ENCODE measurements at regions not wholly inside any gene's neighbourhood (a gene's known extent, or its start where the extent isn't known, plus 50 kb on each side); places are given as distances from the start of the nearest gene placed in this dataset.
"Not testable (repeated sequence)": the region's sequence is repeated elsewhere in the genome, so short reads cannot be mapped to it uniquely, and the experiment has no call there.

GRCh38 chr1:199490769-199491527 lies 536.6 kb upstream of the NR5A2 start:
- Histone ChIP-seq H3K4me1 (ENCODE audit: insufficient read depth, low read length) (peaks cover 7% of the 10 kb centered on the region; the same call in 1 of the 2 replicates), H3K36me3 (ENCODE audit: insufficient read depth, low read length) (no peaks in the 10 kb centered on the region), H3K27ac (ENCODE audit: low read length) (no peak overlapping the region), H3K4me3 (ENCODE audit: low read depth in 1 of 2, low read length in 2 of 2) (no peak overlapping the region), H3K9me3 (ENCODE audit: insufficient read depth, low read length, severe bottlenecking) (peaks cover 17% of the 10 kb centered on the region), H3K9ac (ENCODE audit: low read depth, low read length) (no peak overlapping the region), H4K20me1 (ENCODE audit: insufficient read depth, low read length) (no peaks in the 10 kb centered on the region), H3K79me2 (ENCODE audit: insufficient read depth, low read length) (no peaks in the 10 kb centered on the region), H2AFZ (ENCODE audit: low read depth, low read length) (peak overlapping the region; percentile 52; the same call in 1 of the 2 replicates), H3K4me2 (ENCODE audit: insufficient read depth, low read length) (no peak overlapping the region), H3K27me3 (ENCODE audit: insufficient read depth, low read length, poor library complexity) (no peaks in the 10 kb centered on the region)
- no peak for TF ChIP-seq EZH2 (IDR thresholded peaks at IDR 0.05; ENCODE audit: borderline replicate concordance, low read depth, low read length, severe bottlenecking)
- TF ChIP-seq CTCF (IDR thresholded peaks at IDR 0.05; ENCODE audit: borderline replicate concordance, extremely low read depth, low read length, poor library complexity, severe bottlenecking), result no peak
- ATAC-seq (ENCODE audit: insufficient read depth, low read depth) (no peak), DNase-seq (no peak)

GRCh38 chr1:199495432-199495831 lies 532.1 kb upstream of the NR5A2 start:
- no peaks in the 10 kb centered on the region for H3K36me3 ChIP-seq (ENCODE audit: insufficient read depth, low read length)
- DNase-seq (no peak), ATAC-seq (ENCODE audit: insufficient read depth, low read depth) (no peak)
- TF ChIP-seq CTCF (IDR thresholded peaks at IDR 0.05; ENCODE audit: borderline replicate concordance, extremely low read depth, low read length, poor library complexity, severe bottlenecking), result no peak
- no peak for TF ChIP-seq EZH2 (IDR thresholded peaks at IDR 0.05; ENCODE audit: borderline replicate concordance, low read depth, low read length, severe bottlenecking)
- H3K4me3 ChIP-seq (ENCODE audit: low read depth in 1 of 2, low read length in 2 of 2), result no peak overlapping the region
- H2AFZ ChIP-seq (ENCODE audit: low read depth, low read length), result no peak overlapping the region
- H3K9me3 ChIP-seq (ENCODE audit: insufficient read depth, low read length, severe bottlenecking), result peaks cover 17% of the 10 kb centered on the region
- H3K9ac ChIP-seq (ENCODE audit: low read depth, low read length), result no peak overlapping the region
- no peaks in the 10 kb centered on the region for H4K20me1 ChIP-seq (ENCODE audit: insufficient read depth, low read length)
- H3K4me1 ChIP-seq (ENCODE audit: insufficient read depth, low read length), result no peaks in the 10 kb centered on the region
- H3K27me3 ChIP-seq (ENCODE audit: insufficient read depth, low read length, poor library complexity), result no peaks in the 10 kb centered on the region
- no peaks in the 10 kb centered on the region for H3K79me2 ChIP-seq (ENCODE audit: insufficient read depth, low read length)
- H3K27ac ChIP-seq (ENCODE audit: low read length), result no peak overlapping the region
- H3K4me2 ChIP-seq (ENCODE audit: insufficient read depth, low read length), result no peak overlapping the region

- DNase-seq; H2AFZ ChIP-seq (ENCODE audit: low read depth, low read length); H3K4me1 ChIP-seq (ENCODE audit: insufficient read depth, low read length); H3K4me2 ChIP-seq (ENCODE audit: insufficient read depth, low read length); H3K27me3 ChIP-seq (ENCODE audit: insufficient read depth, low read length, poor library complexity); ATAC-seq (ENCODE audit: insufficient read depth, low read depth); H3K79me2 ChIP-seq (ENCODE audit: insufficient read depth, low read length); H3K4me3 ChIP-seq (ENCODE audit: low read depth in 1 of 2, low read length in 2 of 2); H3K27ac ChIP-seq (ENCODE audit: low read length); H3K9ac ChIP-seq (ENCODE audit: low read depth, low read length); H3K36me3 ChIP-seq (ENCODE audit: insufficient read depth, low read length); H4K20me1 ChIP-seq (ENCODE audit: insufficient read depth, low read length): not testable (repeated sequence)
- peaks cover 15% of the 10 kb centered on the region for H3K9me3 ChIP-seq (ENCODE audit: insufficient read depth, low read length, severe bottlenecking)
These were observed 528.7 kb upstream of the NR5A2 start for GRCh38 chr1:199498802-199499201.

GRCh38 chr1:199508072-199508471 lies 519.4 kb upstream of the NR5A2 start:
- no peaks in the 10 kb centered on the region for H3K36me3 ChIP-seq (ENCODE audit: insufficient read depth, low read length)
- H2AFZ ChIP-seq (ENCODE audit: low read depth, low read length), result no peak overlapping the region
- ATAC-seq (ENCODE audit: insufficient read depth, low read depth) (no peak), DNase-seq (no peak)
- no peaks in the 10 kb centered on the region for H3K27me3 ChIP-seq (ENCODE audit: insufficient read depth, low read length, poor library complexity)
- peaks cover 10% of the 10 kb centered on the region for H3K4me1 ChIP-seq (ENCODE audit: insufficient read depth, low read length)
- H4K20me1 ChIP-seq (ENCODE audit: insufficient read depth, low read length), result no peaks in the 10 kb centered on the region
- TF ChIP-seq EZH2 (IDR thresholded peaks at IDR 0.05; ENCODE audit: borderline replicate concordance, low read depth, low read length, severe bottlenecking), result no peak
- no peak for TF ChIP-seq CTCF (IDR thresholded peaks at IDR 0.05; ENCODE audit: borderline replicate concordance, extremely low read depth, low read length, poor library complexity, severe bottlenecking)
- H3K27ac ChIP-seq (ENCODE audit: low read length), result no peak overlapping the region
- no peak overlapping the region for H3K9ac ChIP-seq (ENCODE audit: low read depth, low read length)
- H3K9me3 ChIP-seq (ENCODE audit: insufficient read depth, low read length, severe bottlenecking), result no peaks in the 10 kb centered on the region
- H3K79me2 ChIP-seq (ENCODE audit: insufficient read depth, low read length), result no peaks in the 10 kb centered on the region
- no peak overlapping the region for H3K4me2 ChIP-seq (ENCODE audit: insufficient read depth, low read length)
- H3K4me3 ChIP-seq (ENCODE audit: low read depth in 1 of 2, low read length in 2 of 2), result no peak overlapping the region

All from DND-41 (cell line).